ENCODE measurements at regions not wholly inside any gene's neighbourhood (a gene's known extent, or its start where the extent isn't known, plus 50 kb on each side); places are given as distances from the start of the nearest gene placed in this dataset.
"Not testable (repeated sequence)": the region's sequence is repeated elsewhere in the genome, so short reads cannot be mapped to it uniquely, and the experiment has no call there.

DNA sequence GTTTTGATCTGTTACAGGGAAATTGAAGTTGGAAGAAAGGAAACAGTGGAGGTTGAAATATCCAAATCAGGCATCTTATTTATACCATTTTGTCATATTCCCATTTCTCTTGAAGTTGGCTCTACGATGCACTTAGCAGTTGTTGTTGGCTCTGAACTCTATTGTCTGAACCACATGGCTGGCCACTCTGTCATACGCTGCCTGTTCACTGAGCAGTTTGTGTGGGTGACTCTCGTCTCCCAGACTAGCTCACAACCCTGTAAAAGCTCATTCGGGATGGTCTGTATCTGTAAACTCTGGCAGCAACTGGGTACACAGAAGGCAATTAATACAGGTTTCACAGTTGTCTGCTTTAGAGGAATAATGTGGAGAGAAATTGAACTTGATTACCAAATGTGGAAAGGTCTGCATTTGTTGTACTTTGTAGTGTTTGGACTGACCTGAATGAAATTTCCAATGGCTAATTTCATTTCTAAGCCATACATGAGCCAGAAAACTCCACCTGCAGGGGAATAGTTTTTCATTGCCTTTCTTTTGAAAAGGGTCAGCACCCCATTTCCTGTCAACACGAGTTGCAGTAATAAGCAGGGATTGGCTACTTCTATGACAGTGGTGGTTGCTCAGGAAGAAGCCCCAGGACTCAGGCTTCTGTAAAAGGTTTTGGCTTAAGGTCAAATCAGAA, 378.2 kb downstream of the OSR1 start:
- no peak for DNase-seq

DNA sequence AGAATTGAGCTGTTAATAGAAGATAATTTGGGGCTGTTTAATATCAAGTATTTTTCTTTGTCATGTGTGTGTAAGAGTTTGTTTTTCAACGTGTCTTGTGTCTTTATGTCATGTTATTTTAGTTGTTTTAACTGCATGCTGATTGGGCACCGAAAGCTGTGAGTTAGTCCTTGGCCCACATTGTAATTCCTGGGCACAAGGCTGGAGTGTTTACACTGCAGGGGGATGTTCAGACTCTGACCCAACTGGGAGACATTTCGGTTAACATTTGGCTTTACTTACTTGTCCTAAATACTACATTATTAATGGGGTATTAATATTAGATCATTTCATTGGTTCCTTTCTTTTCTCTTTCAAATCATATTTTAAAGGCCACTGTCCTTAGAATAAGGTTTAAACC, 381.0 kb downstream of the OSR1 start:
- DNase-seq = no peak

DNA sequence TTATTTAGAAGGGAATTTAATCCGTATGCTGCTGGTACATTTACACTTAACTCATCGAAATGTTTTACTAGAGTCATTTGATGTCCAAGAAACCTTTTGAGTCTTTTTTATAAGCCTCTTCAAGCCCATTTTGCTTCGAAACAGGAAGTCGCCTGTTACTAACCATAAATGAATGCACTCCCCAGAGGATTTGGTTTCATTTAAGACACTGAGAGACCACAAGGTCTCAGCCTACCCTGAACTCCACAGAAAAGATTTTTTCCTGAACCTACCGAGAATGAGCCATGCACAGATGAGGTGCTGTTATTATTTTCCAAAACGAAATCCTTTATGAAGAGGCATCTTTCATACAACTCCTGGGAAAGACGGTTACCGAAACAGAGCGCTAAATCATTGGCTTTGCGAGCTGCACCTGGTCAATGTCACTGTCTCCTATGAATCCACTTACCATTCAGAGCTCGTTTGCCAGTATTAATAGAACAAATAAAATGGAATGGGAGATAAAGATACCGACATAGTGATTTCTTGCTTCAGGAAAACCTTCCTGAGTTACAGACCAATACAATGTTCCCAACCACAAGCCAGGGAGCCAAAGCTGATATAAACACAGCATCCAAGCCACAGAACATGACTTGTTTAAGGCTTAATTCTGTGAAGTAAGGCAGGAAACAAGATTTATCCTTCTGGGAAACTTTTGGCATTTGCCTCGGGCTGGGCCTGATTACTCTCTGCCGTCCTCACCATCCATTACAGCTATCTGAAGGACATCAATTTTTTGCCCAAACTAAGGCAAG, 382.1 kb downstream of the OSR1 start:
- peak; percentile 26 for DNase-seq

DNA sequence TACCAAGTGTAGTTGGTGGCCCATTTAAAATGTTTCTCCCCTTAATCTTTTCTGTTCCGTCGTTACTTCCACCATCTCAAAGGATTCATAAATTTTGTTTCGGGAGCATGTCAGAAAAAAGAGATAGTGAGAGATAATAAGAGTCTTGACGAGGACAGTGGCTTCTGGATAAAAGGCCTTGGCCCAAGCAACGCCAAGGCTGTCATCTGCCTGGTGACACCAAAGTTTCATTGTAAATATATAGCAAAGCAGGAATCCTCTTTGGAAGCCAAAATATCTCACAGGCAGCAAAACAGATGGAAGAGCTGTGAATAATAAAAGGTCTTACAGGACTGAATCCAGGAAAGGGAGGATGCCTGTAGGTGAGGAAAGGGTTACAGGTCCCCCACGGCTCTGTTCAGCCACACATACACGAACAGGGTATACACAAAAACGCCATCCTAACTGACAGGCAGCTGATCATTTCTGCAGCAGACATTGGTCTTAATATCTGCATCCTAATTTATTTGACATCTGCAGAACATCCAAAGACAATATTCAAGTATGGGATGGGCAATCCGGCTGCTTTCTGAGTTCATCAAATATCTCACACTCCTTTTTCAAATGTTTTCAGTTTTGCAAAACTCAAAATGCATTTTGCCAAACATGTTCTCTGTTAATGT, 382.8 kb downstream of the OSR1 start:
- no peak for DNase-seq

DNA sequence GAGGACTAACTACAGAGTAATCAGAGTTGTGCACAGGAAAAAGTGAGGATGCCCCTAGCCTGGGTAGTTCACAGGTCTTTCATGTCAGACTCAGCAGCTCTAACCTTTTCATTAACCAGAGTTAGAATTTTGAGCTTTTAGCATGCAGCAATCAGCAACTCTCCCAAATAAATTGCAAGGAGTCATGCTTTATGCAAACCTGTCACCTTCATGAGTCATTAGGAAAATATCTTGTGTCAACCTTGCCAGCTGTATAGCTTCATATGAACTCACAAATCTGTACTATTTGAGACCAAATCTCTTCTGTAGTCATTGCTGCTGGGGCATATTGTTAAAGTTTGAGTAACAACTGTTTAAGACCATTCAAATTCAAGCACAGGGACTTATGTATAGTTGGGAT, 382.3 kb upstream of the NT5C1B start:
- no peak for DNase-seq

DNA sequence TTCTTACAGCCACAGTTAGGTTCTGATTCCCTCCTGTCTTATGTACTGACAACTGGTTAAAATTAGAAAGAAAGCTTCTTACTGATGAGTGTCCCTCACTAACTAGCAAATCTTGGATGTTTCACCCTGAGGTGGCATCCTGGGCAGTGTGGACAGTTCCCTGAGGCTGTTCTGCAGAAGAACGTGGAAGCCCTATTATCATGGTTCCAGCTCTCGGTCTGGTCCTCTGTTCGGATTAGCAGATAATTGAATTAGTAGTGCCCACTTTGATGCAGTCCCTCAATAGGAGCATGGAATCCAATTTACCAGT, 381.7 kb upstream of the NT5C1B start:
- DNase-seq = no peak

DNA sequence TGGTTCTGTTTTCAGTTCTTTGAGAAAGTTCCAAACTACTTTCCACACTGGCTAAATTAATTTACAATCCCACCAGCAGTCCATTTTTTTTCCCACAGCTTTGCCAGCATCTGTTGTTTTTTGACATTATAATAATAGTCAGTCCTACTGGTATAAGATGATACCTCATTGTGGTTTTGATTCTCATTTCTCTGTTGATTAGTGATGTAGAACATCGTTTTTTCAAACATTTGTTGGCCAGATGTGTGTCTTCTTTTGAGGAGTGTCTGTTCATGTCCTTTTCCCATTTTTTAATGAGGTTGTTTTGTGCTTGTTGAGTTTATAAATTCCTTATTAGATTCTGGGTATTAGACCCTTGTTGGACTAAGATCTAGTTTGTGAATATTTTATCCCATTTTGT, 376.8 kb upstream of the NT5C1B start:
- DNase-seq = no peak

DNA sequence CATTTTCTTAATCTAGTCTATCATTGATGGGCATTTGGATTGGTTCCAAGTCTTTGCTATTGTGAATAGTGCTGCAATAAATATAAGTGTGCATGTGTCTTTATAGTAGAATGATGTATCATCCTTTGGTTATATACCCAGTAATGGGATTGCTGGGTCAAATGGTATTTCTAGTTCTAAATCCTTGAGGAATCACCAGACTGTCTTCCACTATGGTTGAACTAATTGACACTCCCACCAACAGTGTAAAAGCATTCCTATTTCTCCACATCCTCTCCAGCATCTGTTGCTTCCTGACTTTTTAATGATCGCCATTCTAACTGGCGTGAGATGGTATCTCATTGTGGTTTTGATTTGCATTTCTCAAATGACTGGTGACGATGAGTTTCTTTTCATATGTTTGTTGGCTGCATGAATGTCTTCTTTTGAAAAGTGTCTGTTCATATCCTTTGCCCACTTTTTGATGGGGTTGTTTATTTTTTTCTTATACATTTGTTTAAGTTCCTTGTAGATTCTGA, 374.4 kb upstream of the NT5C1B start:
- not testable (repeated sequence) for DNase-seq

DNA sequence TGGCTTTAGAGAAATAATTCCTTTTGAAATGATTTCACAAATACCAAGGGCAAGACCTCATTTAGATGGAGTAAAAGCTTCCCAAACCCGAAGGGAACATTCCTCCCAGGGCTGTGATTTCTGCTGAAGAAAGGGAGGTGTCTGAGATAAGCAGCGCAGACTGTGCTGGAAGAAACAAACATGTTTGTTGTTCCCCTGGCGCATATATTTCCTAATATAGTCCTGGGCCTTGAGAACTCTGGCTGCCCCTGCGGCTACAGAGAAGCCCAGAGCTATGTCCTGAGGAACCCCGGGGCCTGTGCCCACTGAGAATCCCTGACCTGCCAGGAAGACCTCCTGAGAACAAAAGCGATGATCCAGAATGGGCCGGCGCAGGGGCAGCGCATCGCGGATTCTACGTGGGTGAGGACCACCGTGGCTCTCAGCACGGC, 372.6 kb upstream of the NT5C1B start:
- DNase-seq = no peak

DNA sequence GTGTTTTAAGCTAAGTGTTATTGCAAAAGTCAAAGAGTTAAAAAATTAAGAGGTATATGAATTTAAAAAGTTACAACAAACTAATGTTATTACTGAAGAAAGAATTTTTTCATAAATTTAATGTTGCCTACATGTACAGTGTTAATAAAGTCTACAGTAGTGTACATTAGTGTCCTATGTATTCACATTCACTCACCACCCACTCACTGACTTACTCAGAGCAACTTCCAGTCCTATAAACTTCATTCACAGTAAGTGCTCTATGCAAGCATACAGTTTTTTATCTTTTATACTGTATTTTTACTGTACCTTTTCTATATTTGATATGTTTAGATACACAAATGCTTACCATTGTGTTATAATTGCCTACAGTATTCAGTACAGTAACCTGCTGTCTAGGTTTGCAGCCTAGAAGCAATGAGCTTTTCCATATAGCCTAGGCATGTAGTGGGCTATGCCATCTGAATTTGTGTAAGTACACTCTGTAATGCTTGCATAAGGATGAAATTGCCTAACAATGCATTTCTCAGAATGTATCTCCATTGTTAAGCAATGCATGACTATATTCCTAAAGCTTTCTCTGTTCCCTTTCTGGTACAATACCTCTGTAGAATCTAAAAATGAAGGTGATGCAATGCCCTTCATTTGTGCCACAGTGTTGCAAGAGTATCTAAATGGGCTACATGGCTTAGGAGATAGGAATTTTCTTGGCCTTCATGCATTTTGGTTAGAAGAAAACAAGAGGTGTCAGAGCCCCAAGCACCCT, 370.8 kb upstream of the NT5C1B start:
- DNase-seq = no peak

DNA sequence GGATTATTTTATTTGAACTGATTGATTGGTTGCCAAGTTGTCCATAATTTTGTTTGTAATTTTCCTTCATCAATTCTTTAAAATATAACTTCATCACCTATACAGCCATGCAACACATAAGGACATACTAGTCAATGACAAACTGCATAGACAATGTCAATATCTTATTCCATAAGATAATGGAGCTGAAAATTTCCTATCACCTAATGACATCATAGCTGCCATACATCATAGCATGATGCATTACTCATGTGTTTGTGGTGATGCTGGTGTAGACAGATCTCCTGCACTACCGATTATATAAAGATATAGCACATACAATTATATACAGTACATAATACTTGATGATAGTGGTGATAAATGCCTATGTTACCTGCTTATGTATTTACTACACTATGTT, 369.8 kb upstream of the NT5C1B start:
- DNase-seq = no peak

DNA sequence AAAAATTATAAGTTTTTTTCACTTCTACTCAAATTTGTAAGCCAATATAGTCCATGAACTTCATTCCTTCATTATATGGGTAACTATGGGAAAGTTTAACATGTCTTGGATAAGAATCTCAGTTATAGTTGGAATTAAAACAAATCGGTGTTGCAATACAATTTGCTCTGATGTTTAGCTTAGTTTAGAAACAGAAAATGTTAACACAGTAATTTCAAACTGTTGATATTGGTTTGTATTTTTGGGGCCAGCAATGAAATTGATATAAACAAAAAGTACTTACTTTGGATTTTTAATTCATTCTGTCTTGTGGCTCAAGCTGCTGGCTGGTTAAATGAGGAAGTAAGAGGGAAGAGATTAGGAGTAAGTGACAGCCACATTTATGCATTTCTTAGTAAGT, 368.5 kb upstream of the NT5C1B start:
- no peak for DNase-seq

DNA sequence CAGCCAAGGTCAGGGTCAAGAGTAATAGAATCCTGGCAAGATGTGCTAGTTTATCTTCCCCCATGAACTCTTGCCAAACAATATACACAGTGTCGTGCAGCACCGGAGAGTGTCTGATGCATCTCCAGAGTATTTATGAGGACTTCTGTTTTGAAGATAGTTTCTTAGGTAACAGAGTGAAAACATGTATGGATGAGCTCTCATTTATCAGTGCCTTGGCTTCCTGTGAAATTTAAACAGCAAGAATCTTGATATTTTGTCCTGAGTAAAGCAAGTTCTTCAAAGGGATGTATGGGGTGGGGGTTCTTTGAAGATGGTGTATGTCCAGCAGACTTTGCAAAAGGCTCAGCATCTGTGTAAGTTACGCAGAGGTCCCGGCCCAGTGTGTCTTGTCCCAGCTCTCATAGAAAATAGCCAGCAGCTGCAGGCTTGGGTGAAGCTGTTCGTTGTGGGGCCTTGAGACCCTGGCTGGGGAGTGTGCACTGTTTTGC, 361.0 kb upstream of the NT5C1B start:
- DNase-seq = no peak

DNA sequence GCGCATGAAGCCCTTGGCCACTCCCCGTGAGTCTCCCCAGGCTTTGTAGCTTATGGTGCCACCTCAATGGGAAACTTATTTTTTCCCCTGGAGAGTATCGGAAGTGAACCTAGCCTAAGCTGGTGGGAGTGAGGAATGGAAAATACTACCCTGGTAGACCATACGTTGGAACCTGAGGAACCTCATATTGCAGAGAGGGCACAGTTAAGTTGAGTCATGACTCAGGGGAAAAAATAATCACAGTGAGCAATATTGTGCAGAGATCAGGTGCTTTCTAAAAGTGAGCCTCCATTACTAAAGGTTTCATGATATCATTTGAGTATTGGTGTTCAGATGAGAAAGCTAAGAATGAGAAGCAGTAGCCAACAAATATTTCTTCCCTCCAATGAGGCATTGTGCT, 360.5 kb upstream of the NT5C1B start:
- no peak for DNase-seq

DNA sequence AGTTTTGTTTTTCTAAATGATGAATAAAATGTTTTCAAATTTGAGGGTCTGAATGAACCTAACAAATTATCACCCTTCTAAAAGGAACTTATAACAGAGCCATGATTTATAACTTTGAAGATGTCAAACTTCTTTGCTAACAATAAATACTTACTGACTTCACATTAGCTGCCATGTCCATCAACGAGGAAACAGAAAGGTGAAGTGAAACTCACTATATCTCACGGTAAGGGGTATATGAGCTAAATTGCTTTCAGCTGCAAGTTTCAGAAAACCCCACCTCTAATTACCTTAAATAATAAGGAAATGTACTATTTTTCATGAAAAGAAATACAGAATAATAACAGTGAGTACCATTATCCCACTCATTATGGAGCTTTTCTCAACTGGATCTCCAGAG, 350.8 kb upstream of the NT5C1B start:
- DNase-seq = no peak

DNA sequence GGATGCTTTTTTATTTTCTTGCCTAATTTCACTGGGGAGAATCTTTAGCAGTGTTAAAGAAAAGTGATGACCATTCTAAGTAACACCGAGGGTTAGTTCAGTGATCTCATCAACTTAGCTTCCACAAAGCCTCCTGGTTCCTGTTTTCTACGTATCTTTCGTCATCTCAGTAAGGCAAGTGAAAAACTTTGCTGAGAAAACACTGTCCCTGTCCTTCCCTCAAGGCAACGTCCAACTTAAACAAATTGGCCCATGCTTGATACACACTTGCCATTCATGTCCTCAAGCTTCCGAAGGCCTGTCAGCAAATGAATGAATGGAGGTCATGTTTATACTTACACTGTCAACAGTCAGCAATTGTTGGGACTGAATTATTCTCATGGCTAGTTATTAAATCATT, 350.4 kb upstream of the NT5C1B start:
- DNase-seq = not testable (repeated sequence)

DNA sequence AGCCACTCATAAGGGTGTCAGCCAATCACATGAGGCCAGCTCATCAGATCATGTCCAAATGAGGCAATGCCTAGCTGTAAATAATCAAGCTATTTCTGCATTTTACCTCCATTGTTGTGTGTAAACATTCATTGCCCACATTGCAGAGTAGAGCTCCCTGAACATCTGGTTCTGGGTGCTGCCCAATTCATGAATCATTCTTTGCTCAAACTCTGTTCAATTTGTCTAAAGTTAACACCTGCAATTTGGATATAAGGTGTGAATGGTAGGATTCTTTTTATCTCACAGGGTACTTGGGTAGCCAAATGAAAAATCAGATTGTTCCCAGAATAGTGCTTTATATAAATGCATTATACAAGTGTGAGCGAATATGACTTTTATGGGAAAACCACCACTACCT, 345.5 kb upstream of the NT5C1B start:
- no peak for DNase-seq

DNA sequence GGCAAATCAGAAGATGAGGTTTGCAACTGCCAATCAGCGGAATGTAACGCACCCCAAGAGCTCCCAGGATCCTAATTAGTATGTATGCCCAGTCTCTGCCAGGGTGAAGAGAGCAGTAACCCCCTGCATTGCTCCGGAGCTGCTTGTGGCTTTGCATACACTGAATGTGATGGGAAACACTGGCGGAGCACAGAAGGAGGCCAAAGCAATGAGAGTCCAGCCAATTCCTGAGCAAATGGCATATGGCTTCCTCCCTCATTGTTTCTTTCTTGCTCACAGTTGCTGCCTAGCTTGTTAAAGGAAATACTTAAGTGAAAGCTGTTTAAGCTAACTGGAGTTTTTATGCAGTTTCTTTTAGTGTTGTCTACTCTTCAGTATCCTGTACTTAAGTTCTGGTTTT, 343.5 kb upstream of the NT5C1B start:
- DNase-seq = no peak

DNA sequence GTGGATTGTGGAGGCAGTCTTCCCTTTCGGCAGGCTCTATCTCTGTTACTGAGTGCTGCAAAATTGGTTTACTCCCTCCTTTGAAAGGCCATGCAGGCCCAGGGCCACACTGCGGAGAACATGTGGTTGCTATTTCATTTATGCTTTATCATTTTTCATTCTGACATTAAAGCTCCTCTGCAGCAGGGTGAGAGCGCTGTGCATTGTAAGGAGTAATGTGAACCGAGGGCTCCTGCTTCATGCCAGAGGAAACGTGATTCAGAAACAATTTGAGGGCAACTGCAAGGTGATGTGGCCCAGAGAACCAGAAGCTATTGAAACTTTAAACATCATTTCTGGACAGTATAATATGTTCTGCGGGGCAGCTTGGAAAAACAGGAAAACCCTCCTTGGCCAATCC, 341.6 kb upstream of the NT5C1B start:
- no peak for DNase-seq

DNA sequence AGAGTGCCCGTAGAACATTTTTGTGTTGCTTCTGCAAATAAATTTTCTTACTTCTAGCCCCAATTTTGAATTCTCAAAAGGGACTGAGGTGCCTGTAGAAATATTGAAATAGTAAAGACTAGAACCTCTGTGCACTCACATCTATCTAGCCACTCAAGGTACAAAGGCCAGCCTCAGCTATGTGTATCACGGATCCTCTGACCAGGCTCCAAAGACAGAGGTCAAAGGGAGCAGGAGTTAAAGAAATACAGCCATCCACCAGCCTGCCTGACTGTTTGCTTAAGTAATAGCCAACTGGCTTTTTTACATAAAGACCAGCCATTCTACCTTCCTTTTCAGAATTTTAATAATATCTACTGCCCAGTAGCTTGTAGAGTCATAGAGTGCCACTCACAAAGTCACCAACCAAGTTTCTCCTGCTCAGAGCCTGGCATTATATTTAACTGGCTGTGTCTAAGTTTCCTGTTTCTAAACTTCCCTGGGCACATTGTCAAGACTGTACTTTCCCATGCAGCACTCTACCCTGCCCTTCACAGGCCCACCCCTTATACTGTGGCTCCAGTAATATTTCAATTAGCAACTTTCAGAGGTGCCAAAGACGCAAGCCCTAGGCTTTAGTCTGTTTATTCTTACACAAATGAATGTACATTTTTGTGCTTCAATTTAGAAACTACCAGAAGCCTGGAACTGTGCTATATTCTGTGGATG, 338.3 kb upstream of the NT5C1B start:
- DNase-seq = no peak

DNA sequence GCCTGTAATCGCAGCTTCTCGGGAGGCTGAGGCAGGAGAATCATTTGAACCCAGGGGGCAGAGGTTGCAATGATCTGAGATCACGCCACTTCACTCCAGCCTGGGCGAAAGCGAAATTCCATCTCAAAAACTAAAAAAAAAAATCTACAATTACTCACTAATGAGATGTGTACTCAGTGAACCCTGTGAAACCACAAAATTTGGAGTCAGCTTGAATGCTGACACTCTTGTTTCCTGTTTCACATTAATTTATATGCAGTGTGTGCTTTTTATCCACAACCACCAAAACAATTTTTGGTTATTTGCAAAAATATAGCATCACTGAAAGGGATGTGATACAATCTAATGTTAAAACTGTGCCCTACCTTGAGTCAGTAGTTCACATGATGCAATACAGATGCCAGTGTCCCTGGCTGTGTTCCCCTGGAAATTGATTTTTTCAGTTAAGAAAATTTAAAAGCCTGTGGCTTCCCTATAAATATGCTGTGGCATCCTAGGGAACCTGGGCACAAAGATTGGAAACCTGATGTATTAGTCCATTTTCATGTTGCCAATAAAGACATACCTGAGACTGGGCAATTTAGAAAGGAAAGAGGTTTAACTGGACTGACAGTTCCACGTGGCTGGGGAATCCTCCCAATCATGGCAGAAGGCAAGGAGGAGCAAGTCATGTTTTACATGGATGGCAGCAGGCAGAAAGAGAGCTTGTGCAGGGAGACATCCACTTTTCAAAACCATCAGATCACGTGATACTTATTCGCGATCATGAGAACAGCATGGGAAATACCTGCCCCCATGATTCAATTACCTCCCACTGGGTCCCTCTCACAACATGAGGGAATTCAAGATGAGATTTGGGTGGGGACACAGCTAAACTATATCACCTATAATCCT, 337.5 kb upstream of the NT5C1B start:
- DNase-seq = no peak
